Heart left ventricle (tissue), 13 donors: ENCODE measurements at regions not wholly inside any gene's neighbourhood (a gene's known extent, or its start where the extent isn't known, plus 50 kb on each side); places are given as distances from the start of the nearest gene placed in this dataset.

Source experiments
- POLR2A ChIP-seq, 2 donors: fragments of 450-650 bp; IDR thresholded peaks; one replicate each; pipeline ENCODE4 v1.6.1; 2017; ENCODE audit warnings: antibody characterized with exemption in 2 of 2, mild to moderate bottlenecking in 2 of 2, moderate library complexity in 2 of 2
- TF ChIP-seq, protein P1 (sequence below), 12 donors: fragments of 200-600 bp; sonication (generic) in 4 of 12; IDR thresholded peaks; one replicate each; pipeline versions ENCODE4 v1.5.0 to v1.8.0; 2018 to 2022; ENCODE audit warnings: antibody characterized with exemption in 12 of 12, mild to moderate bottlenecking in 5 of 12
- donor health status: ischemic (EF 13 %, LVEDD 7.1; RV severe dilation, severe dysfunction).
- donor health status: DM: no; HTN: yes; CAD: no.
- donor health status: DM: no; HTN: no; CAD: no.
- donor health status: ischemic (EF 25% LVEDD 6.9; RV normal size, moderate dysfunction).
- donor health status: ischemic (EF 25% LVEDD 5.7; RV mildly dilated, moderate dysfunction).
- donor health status: ischemic (EF 35%, LVEDD 5.7; RV mildly dilated, moderate dysfunction).
- donor health status: nonischemic (EF 11% LVEDD 7.7; RV severe dilation, severe dysfunction).
- donor health status: DM: yes; HTN: yes; CAD: no.
- donor health status: PGD.
- donor health status: ischemic (EF 29% LVEDD 5.4; RV normal size, mild dysfunction).
- donor health status: nonischemic (EF 23%, LVEDD 6.1; RV moderate dilation, normal function).

DNA sequence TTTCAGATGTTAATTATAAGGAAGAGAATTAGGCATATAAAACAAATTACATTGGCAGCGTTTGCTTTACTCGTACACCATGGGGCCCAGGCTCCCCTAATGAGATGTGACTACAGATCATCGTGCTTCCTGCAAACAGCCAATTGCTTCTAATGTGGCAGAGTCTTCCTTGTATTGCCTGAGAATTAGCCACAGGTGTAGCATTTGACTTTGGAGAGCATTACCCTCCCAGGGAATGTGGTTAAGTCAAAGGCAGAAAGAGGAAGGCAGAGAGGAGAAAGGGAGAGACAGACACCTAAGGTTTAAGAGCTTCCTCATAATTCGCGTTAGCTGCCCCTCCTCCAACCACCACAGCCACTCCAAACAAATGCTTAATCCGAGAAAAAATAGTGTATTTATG, 97.0 kb downstream of the MID1IP1 start:
- TF ChIP-seq, protein P1, sequence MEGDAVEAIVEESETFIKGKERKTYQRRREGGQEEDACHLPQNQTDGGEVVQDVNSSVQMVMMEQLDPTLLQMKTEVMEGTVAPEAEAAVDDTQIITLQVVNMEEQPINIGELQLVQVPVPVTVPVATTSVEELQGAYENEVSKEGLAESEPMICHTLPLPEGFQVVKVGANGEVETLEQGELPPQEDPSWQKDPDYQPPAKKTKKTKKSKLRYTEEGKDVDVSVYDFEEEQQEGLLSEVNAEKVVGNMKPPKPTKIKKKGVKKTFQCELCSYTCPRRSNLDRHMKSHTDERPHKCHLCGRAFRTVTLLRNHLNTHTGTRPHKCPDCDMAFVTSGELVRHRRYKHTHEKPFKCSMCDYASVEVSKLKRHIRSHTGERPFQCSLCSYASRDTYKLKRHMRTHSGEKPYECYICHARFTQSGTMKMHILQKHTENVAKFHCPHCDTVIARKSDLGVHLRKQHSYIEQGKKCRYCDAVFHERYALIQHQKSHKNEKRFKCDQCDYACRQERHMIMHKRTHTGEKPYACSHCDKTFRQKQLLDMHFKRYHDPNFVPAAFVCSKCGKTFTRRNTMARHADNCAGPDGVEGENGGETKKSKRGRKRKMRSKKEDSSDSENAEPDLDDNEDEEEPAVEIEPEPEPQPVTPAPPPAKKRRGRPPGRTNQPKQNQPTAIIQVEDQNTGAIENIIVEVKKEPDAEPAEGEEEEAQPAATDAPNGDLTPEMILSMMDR (IDR thresholded peaks at IDR 0.05): no peak
- TF ChIP-seq POLR2A (IDR thresholded peaks at IDR 0.05): no peak
